22Rv1 (cell line): ENCODE measurements at regions not wholly inside any gene's neighbourhood (a gene's known extent, or its start where the extent isn't known, plus 50 kb on each side); places are given as distances from the start of the nearest gene placed in this dataset.

Source experiments
- CTCF ChIP-seq: fragments of 450-650 bp; IDR thresholded peaks from 2 replicates; pipeline ENCODE4 v1.5.1; 2017; ENCODE audit warnings: mild to moderate bottlenecking
- ZFX ChIP-seq: fragments of 450-650 bp; IDR thresholded peaks from 2 replicates; pipeline ENCODE4 v1.6.1; 2017; ENCODE audit warnings: antibody characterized with exemption, borderline replicate concordance

GRCh38 chr3:90035643-90036042 is 928.2 kb downstream of the EPHA3 start:
- TF ChIP-seq CTCF (no peak), ZFX (no peak)
